HL-60 (cell line): ENCODE measurements at regions not wholly inside any gene's neighbourhood (a gene's known extent, or its start where the extent isn't known, plus 50 kb on each side); places are given as distances from the start of the nearest gene placed in this dataset.

Experiments
- DNase-seq, 2 experiments: peaks; one replicate each; pipeline ENCODE4 v3.0.0-alpha.2; 2010 to 2020; ENCODE audit warnings: low read depth in 1 of 2, low spot score in 1 of 2
- H3K27ac ChIP-seq: fragments of 250-450 bp; sonication (Bioruptor Pico); replicated peaks from 2 replicates; pipeline ENCODE4 v1.5.1; 2020; ENCODE audit warnings: mild to moderate bottlenecking, moderate library complexity
- H3K27me3 ChIP-seq: fragments of 250-450 bp; sonication (Bioruptor Pico); 2 replicates; pipeline ENCODE4 v1.5.1; 2021; ENCODE audit warnings: mild to moderate bottlenecking, moderate library complexity; ENCODE audit not compliant: insufficient read depth, poor library complexity, severe bottlenecking
- H3K4me3 ChIP-seq: replicated peaks from 2 replicates; pipeline ENCODE4 v1.5.1; 2011; ENCODE audit warnings: mild to moderate bottlenecking, control low read depth, low read length; ENCODE audit not compliant: insufficient read depth
- GABPA ChIP-seq: IDR thresholded peaks from 2 replicates; pipeline ENCODE4 v1.6.1; 2012; ENCODE audit warnings: low read depth
- POLR2AphosphoS5 ChIP-seq: IDR thresholded peaks from 2 replicates; pipeline ENCODE4 v1.6.1; 2012; ENCODE audit warnings: low read depth
- SPI1 ChIP-seq: IDR thresholded peaks from 2 replicates; pipeline ENCODE4 v1.6.1; 2012; ENCODE audit warnings: low read depth, mild to moderate bottlenecking, borderline replicate concordance
- TF ChIP-seq, protein P1 (sequence below): IDR thresholded peaks from one replicate; pipeline ENCODE4 v1.5.1; 2011; ENCODE audit warnings: low read length, control low read depth, inconsistent platforms; ENCODE audit not compliant: insufficient read depth
- TF ChIP-seq, protein P2 (sequence below): IDR thresholded peaks from 2 replicates; pipeline ENCODE4 v1.6.1; 2012; ENCODE audit warnings: low read depth; ENCODE audit not compliant: insufficient replicate concordance

DNA sequence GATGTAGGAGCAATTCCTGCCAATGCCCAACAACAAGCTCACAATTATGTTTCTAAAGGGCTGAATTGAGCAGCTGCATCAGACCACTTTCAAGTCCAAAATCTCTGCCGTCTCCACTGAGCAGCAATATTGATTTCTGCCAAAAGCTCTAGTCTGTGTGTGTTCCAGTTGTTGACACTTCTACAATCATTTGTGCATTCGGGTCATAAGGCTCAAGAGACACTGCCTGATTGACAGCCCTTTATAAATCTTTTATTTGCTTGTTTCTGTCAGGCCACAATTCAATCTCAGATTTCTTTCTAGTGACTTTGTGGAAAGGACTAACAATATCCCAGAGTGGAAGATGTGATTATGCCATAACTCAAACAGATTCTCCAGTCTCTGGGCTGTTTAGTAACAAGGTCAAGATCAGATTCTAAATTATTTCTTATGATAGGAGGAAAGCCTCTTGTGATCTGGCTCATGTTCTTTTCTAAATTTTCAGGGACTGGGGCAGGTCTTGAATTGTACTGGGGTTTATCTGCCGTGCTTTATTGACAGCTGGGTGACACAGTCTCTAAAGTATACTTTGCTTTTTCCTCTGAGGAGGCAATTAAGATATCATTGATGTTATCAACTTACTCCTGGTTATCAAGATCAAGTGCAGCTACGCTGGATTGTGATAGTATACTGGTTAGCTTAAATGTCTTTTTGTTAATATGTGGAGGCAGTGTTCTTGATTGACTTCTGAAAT lies 377.1 kb downstream of the CNTNAP4 start:
- TF ChIP-seq, protein P1, sequence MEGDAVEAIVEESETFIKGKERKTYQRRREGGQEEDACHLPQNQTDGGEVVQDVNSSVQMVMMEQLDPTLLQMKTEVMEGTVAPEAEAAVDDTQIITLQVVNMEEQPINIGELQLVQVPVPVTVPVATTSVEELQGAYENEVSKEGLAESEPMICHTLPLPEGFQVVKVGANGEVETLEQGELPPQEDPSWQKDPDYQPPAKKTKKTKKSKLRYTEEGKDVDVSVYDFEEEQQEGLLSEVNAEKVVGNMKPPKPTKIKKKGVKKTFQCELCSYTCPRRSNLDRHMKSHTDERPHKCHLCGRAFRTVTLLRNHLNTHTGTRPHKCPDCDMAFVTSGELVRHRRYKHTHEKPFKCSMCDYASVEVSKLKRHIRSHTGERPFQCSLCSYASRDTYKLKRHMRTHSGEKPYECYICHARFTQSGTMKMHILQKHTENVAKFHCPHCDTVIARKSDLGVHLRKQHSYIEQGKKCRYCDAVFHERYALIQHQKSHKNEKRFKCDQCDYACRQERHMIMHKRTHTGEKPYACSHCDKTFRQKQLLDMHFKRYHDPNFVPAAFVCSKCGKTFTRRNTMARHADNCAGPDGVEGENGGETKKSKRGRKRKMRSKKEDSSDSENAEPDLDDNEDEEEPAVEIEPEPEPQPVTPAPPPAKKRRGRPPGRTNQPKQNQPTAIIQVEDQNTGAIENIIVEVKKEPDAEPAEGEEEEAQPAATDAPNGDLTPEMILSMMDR, result no peak
- TF ChIP-seq, protein P2, sequence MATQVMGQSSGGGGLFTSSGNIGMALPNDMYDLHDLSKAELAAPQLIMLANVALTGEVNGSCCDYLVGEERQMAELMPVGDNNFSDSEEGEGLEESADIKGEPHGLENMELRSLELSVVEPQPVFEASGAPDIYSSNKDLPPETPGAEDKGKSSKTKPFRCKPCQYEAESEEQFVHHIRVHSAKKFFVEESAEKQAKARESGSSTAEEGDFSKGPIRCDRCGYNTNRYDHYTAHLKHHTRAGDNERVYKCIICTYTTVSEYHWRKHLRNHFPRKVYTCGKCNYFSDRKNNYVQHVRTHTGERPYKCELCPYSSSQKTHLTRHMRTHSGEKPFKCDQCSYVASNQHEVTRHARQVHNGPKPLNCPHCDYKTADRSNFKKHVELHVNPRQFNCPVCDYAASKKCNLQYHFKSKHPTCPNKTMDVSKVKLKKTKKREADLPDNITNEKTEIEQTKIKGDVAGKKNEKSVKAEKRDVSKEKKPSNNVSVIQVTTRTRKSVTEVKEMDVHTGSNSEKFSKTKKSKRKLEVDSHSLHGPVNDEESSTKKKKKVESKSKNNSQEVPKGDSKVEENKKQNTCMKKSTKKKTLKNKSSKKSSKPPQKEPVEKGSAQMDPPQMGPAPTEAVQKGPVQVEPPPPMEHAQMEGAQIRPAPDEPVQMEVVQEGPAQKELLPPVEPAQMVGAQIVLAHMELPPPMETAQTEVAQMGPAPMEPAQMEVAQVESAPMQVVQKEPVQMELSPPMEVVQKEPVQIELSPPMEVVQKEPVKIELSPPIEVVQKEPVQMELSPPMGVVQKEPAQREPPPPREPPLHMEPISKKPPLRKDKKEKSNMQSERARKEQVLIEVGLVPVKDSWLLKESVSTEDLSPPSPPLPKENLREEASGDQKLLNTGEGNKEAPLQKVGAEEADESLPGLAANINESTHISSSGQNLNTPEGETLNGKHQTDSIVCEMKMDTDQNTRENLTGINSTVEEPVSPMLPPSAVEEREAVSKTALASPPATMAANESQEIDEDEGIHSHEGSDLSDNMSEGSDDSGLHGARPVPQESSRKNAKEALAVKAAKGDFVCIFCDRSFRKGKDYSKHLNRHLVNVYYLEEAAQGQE, result no peak
- TF ChIP-seq SPI1 (no peak), POLR2AphosphoS5 (no peak), GABPA (no peak)
- Histone ChIP-seq H3K27ac (no peak overlapping the region), H3K4me3 (no peak overlapping the region), H3K27me3 (no peaks in the 10 kb centered on the region)
- DNase-seq, result no peak

DNA sequence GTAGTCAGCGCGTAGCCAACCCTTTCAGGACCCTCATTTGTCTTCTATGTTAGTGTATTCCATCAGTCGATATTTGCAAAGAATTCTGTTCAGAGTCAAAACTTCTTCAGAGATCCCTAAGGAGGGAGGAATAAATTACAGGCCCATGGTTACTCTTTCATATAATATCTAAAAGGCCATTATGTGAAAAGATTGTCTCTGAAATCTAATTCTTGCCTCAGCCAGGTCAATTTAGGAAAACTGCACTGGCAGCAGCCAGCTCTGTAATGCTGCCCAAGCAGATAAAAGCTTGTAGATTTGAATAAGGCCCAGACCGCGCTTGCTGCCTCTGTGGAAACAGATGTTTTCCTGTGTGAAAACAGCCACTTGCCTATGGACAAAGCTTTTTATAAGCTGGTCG lies 379.8 kb downstream of the CNTNAP4 start:
- Histone ChIP-seq H3K4me3 (no peak overlapping the region), H3K27ac (no peak overlapping the region), H3K27me3 (no peaks in the 10 kb centered on the region)
- TF ChIP-seq SPI1 (no peak), GABPA (no peak), POLR2AphosphoS5 (no peak)
- TF ChIP-seq, protein P1, result no peak
- TF ChIP-seq, protein P2, result no peak
- no peak for DNase-seq

DNA sequence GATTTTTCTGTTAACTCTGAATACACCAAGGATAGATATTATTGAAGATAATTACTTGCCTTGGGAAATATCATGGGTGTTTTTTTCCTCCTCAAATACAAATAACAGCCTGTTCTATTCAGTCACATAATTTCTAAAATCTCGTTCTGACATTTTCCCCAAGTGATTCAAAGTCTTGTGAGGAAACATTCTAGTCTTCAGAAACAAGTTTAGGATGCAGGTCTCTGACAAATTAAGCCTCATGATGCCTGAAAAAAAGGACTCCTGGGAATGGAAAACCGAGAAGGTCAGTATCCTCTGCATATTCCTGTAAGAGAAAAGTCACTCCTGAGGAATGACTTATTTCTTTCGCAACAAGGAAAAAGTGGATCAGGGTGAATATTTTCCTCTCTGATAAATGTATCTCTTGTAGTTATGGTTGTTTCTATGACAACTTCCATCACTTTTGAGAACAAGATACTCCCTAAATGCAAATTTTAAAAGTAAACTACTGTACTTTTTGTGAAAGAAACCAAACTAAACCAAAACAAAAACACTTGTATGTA lies 384.6 kb downstream of the CNTNAP4 start:
- no peak overlapping the region for H3K27ac ChIP-seq
- no peak overlapping the region for H3K4me3 ChIP-seq
- H3K27me3 ChIP-seq, result no peaks in the 10 kb centered on the region
- TF ChIP-seq, protein P1, result no peak
- no peak for TF ChIP-seq POLR2AphosphoS5
- TF ChIP-seq SPI1, result no peak
- no peak for TF ChIP-seq GABPA
- TF ChIP-seq, protein P2, result no peak
- no peak for DNase-seq
